ENCODE measurements at regions not wholly inside any gene's neighbourhood (a gene's known extent, or its start where the extent isn't known, plus 50 kb on each side); places are given as distances from the start of the nearest gene placed in this dataset.
"Not testable (repeated sequence)": the region's sequence is repeated elsewhere in the genome, so short reads cannot be mapped to it uniquely, and the experiment has no call there.

DNA sequence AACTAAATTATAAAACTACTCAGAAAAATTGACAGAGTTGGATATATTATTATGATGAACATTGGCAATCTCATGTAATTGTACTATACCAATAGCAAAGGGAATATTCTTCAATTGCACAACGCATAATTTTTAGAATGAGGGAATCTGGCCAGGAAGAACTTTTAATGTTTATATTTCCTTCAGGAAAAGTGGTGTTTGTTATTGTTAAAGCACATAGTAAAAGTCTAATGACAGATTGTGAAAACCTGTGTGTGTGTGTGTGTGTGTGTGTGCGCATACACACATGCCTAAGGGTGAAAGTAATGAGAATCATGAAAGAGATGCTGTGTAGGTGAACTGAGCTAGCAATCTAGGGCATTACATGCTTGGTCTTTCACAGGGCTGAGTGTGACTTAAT, 877.7 kb downstream of the SLC6A15 start:
- TF ChIP-seq, protein P1, sequence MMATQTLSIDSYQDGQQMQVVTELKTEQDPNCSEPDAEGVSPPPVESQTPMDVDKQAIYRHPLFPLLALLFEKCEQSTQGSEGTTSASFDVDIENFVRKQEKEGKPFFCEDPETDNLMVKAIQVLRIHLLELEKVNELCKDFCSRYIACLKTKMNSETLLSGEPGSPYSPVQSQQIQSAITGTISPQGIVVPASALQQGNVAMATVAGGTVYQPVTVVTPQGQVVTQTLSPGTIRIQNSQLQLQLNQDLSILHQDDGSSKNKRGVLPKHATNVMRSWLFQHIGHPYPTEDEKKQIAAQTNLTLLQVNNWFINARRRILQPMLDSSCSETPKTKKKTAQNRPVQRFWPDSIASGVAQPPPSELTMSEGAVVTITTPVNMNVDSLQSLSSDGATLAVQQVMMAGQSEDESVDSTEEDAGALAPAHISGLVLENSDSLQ (IDR thresholded peaks at IDR 0.05) = no peak
- TF ChIP-seq LEF1 (IDR thresholded peaks at IDR 0.05; ENCODE audit: borderline replicate concordance) = no peak
- TF ChIP-seq ZNF384 (IDR thresholded peaks at IDR 0.05) = no peak
- no peak for TF ChIP-seq FOXM1 (IDR thresholded peaks at IDR 0.05; ENCODE audit: borderline replicate concordance)
- no peak for TF ChIP-seq SP1 (IDR thresholded peaks at IDR 0.05)
- TF ChIP-seq ELF4 (IDR thresholded peaks at IDR 0.05) = no peak
- TF ChIP-seq SUZ12 (IDR thresholded peaks at IDR 0.05) = no peak
- no peak for TF ChIP-seq TARDBP (IDR thresholded peaks at IDR 0.05)
- no peak for TF ChIP-seq BHLHE40 (IDR thresholded peaks at IDR 0.05; ENCODE audit: borderline replicate concordance)
- no peak for TF ChIP-seq L3MBTL2 (conservative IDR thresholded peaks at IDR 0.05)
- no peak for TF ChIP-seq FOXK2 (IDR thresholded peaks at IDR 0.05)
- no peak for TF ChIP-seq HDGF (IDR thresholded peaks at IDR 0.05; ENCODE audit: borderline replicate concordance)
- TF ChIP-seq FOXA1 (IDR thresholded peaks at IDR 0.05) = no peak
- POLR2A ChIA-PET = no interaction called here
- DNase-seq (ENCODE audit: extremely low spot score) = no peak
- CTCF ChIA-PET = no interaction called here

DNA sequence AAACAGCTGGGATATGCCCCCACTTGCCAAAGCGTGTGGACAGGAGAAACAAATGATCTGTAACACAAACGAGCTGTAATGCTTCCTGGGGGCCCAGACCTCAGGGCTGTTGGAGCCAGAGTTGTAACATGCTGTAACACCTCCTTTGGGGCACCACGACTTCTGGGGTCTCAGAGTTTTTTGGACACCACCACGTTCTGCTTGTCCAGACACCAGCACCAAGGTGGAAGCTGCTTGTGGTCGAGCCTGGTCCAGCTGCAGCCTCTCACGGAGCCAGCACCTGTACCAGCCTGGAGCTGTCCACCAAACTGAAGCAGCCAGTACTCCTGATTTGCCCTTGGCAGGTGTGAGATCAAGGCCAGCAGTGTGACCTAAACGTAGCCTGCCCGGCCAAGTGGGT, 879.4 kb downstream of the SLC6A15 start:
- POLR2A ChIA-PET = no interaction called here
- CTCF ChIA-PET = no interaction called here
- no peak for DNase-seq (ENCODE audit: extremely low spot score)
- no peak for TF ChIP-seq ARNT (IDR thresholded peaks at IDR 0.05)
- TF ChIP-seq LEF1 (IDR thresholded peaks at IDR 0.05; ENCODE audit: borderline replicate concordance) = no peak

DNA sequence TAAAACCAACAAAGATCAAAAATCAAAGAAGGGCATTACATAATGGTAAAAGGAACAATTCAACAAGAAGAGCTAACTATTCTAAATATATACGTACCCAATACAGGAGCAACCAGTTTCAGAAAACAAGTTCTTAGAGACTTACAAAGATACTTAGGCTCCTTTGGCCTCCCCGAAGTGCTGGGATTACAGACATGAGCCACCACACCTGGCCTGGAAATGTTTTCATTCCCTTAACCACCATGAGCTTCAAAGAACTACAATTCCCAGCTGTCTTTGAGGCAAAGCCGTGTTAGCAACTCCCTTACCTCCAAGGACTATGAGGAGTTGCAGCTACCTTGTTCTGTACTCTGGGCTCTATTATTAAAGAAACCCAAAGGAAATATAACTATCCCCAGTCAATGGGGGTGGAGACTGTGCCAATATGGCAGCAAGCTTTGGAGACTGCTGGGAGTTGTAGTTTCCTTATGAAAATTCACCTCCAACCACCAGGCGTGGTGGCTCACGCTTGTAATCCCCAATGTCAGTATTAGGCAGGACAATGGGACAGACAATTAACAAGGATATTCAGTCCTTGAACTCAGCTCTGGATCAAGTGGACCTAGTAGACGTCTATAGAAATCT, 893.9 kb downstream of the SLC6A15 start:
- DNase-seq (ENCODE audit: extremely low spot score); CTCF ChIA-PET; POLR2A ChIA-PET: not testable (repeated sequence)
- TF ChIP-seq SUZ12 (IDR thresholded peaks at IDR 0.05) = 0 out of 2 replicates have a peak, but pooled peaks have one; percentile 50

DNA sequence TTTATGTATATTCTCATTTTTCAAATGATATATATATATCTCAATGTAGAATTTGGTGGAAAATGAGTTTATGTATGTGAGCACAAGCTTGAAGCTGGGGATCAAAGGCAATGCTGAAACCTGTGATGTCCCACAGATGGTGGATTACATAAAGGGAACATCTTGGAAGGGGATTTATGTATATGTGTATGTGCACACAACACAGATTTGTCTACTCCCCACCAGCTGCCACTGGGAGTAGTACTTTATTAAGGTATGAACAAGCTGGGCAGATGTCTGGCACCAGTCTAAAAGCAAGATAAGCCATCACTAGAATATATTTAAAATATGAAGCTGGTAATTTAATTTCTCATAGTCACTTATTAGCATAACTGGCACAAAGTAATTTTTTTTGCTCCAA, 895.6 kb downstream of the SLC6A15 start:
- POLR2A ChIA-PET = no interaction called here
- TF ChIP-seq ZNF384 (IDR thresholded peaks at IDR 0.05) (no peak), NFRKB (IDR thresholded peaks at IDR 0.05) (no peak), BHLHE40 (IDR thresholded peaks at IDR 0.05; ENCODE audit: borderline replicate concordance) (no peak), FOXK2 (IDR thresholded peaks at IDR 0.05) (no peak), HDGF (IDR thresholded peaks at IDR 0.05; ENCODE audit: borderline replicate concordance) (no peak), SP1 (IDR thresholded peaks at IDR 0.05) (no peak), FOXM1 (IDR thresholded peaks at IDR 0.05; ENCODE audit: borderline replicate concordance) (no peak), ELF4 (IDR thresholded peaks at IDR 0.05) (no peak)
- TF ChIP-seq, protein P1 (IDR thresholded peaks at IDR 0.05) = no peak
- DNase-seq (ENCODE audit: extremely low spot score) = no peak
- CTCF ChIA-PET = no interaction called here

DNA sequence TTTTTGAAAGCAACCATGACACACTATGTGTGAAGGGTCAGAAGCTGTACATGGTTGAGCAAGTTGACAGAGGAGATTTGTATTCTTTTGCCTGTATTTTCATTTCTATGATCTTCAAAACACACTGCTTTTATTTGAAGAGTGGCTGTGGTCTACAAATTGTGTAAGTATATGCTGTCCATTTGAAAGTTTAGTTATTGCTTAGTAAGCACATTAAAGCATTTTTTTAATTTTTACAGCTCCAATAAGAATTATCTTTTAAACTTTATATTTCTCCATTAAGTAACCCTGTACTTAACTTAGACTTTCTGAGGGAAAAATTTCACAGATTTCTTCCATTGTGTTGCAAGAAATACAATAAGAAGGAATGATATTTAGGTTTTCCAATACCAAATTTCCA, 915.2 kb downstream of the SLC6A15 start:
- CTCF ChIA-PET = no interaction called here
- POLR2A ChIA-PET = no interaction called here
- no peak for TF ChIP-seq L3MBTL2 (conservative IDR thresholded peaks at IDR 0.05)
- no peak for TF ChIP-seq FOXK2 (IDR thresholded peaks at IDR 0.05)
- TF ChIP-seq CTBP1 (IDR thresholded peaks at IDR 0.05; ENCODE audit: borderline replicate concordance) = no peak
- TF ChIP-seq FOXA1 (IDR thresholded peaks at IDR 0.05) = no peak
- no peak for TF ChIP-seq ZNF384 (IDR thresholded peaks at IDR 0.05)
- TF ChIP-seq NFRKB (IDR thresholded peaks at IDR 0.05) = no peak
- TF ChIP-seq BHLHE40 (IDR thresholded peaks at IDR 0.05; ENCODE audit: borderline replicate concordance) = no peak
- TF ChIP-seq, protein P1 (IDR thresholded peaks at IDR 0.05) = no peak
- no peak for TF ChIP-seq TARDBP (IDR thresholded peaks at IDR 0.05)
- TF ChIP-seq HDGF (IDR thresholded peaks at IDR 0.05; ENCODE audit: borderline replicate concordance) = no peak
- no peak for TF ChIP-seq SP1 (IDR thresholded peaks at IDR 0.05)
- no peak for TF ChIP-seq FOXM1 (IDR thresholded peaks at IDR 0.05; ENCODE audit: borderline replicate concordance)
- TF ChIP-seq ELF4 (IDR thresholded peaks at IDR 0.05) = no peak
- no peak for TF ChIP-seq ARNT (IDR thresholded peaks at IDR 0.05)
- no peak for TF ChIP-seq SUZ12 (IDR thresholded peaks at IDR 0.05)
- no peak for TF ChIP-seq LEF1 (IDR thresholded peaks at IDR 0.05; ENCODE audit: borderline replicate concordance)
- DNase-seq (ENCODE audit: extremely low spot score) = no peak

DNA sequence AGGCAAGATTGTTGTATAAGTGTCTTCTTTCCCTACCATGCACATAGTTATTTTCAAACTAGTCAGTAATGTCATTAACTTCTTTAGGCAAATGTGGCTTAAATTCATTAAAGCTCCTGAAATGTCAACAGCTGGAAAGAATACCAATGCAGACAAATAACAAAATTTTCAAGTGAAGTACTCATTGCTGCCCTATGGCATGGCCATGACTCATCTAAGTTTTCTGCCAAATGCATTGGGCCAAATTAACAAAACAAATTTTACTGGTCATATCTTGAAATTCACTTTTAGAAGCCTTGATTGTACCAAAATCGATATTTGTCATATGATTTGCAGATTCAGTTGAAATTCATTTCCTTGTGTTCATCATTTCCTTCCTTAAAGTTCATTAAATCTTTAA, 915.9 kb downstream of the SLC6A15 start:
- ChIA-PET CTCF (no interaction called here), POLR2A (no interaction called here)
- DNase-seq (ENCODE audit: extremely low spot score) = no peak
- TF ChIP-seq FOXM1 (IDR thresholded peaks at IDR 0.05; ENCODE audit: borderline replicate concordance) (no peak), BHLHE40 (IDR thresholded peaks at IDR 0.05; ENCODE audit: borderline replicate concordance) (no peak), HDGF (IDR thresholded peaks at IDR 0.05; ENCODE audit: borderline replicate concordance) (no peak), FOXK2 (IDR thresholded peaks at IDR 0.05) (no peak), SP1 (IDR thresholded peaks at IDR 0.05) (no peak)

DNA sequence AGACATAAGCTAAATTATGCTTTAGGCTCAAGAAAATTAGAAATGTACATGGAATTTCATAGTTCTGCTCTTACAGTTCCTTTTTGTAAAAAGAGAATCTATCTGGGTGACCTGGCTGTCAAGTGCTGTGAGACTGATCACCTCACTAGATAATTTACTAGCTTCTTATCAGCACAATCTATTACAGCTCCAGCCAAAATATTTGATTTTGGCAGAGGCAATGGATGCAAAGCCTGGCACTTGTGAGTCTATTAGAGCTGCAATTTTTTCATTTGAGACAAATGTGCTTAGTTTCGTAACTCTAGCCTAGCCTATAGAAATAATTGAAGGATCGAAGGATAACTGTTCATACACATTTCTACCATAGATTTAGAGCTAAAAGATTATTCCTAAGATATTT, 927.5 kb downstream of the SLC6A15 start:
- TF ChIP-seq FOXM1 (IDR thresholded peaks at IDR 0.05; ENCODE audit: borderline replicate concordance) = no peak
- no peak for DNase-seq (ENCODE audit: extremely low spot score)
- ChIA-PET POLR2A (no interaction called here), CTCF (no interaction called here)
